Vagina (tissue), 2 donors: ENCODE measurements at regions not wholly inside any gene's neighbourhood (a gene's known extent, or its start where the extent isn't known, plus 50 kb on each side); places are given as distances from the start of the nearest gene placed in this dataset.
"Not testable (repeated sequence)": the region's sequence is repeated elsewhere in the genome, so short reads cannot be mapped to it uniquely, and the experiment has no call there.

ENCODE experiments used
- DNase-seq, 2 donors: peaks; one replicate each; pipeline ENCODE4 v3.0.0-alpha.2; 2017; ENCODE audit errors: extremely low spot score in 2 of 2
- H3K27ac ChIP-seq: fragments of 200-600 bp; sonication (generic); one replicate; pipeline ENCODE4 v1.5.1; 2019
- H3K27me3 ChIP-seq: fragments of 200-600 bp; sonication (generic); one replicate; pipeline ENCODE4 v1.5.1; 2019
- H3K36me3 ChIP-seq, 2 donors: fragments of 200-600 bp; sonication (generic); one replicate each; pipeline ENCODE4 v1.5.1; 2017 to 2019
- H3K4me1 ChIP-seq: fragments of 200-600 bp; sonication (generic); one replicate; pipeline ENCODE4 v1.5.1; 2019
- H3K4me3 ChIP-seq, 2 donors: fragments of 200-600 bp; sonication (generic); 1 replicate in 1 of 2; 2 replicates in 1 of 2; pipeline ENCODE4 v1.5.1; 2016 to 2019
- H3K9me3 ChIP-seq: fragments of 200-600 bp; sonication (generic); one replicate; pipeline ENCODE4 v1.5.1; 2019
- CTCF ChIP-seq, 3 experiments: fragments of 450-650 bp in 2 of 3; fragments of 200-600 bp in 1 of 3; sonication (generic) in 1 of 3; IDR thresholded peaks; one replicate each; pipeline ENCODE4 v1.5.1; 2017 to 2019; ENCODE audit warnings: antibody characterized with exemption in 3 of 3, mild to moderate bottlenecking in 2 of 3, moderate library complexity in 2 of 3
- POLR2A ChIP-seq, 2 donors: fragments of 450-650 bp; IDR thresholded peaks; one replicate each; pipeline ENCODE4 v1.6.1; 2017; ENCODE audit warnings: antibody characterized with exemption in 2 of 2, mild to moderate bottlenecking in 2 of 2, moderate library complexity in 2 of 2
- POLR2AphosphoS5 ChIP-seq, 2 donors: sonication (generic); formaldehyde crosslinking; IDR thresholded peaks; one replicate each; pipeline ENCODE4 v1.9.0; 2017; ENCODE audit warnings: antibody characterized with exemption in 2 of 2, mild to moderate bottlenecking in 2 of 2, low read depth in 1 of 2; ENCODE audit not compliant: insufficient read depth in 1 of 2
- intact Hi-C: fragments of 100-400 bp; cut with DNase I; formaldehyde crosslinking; loops from one replicate; pipeline ENCODE4 v1.15.1; 2023

GRCh38 chr12:84033162-84033561, 879.4 kb downstream of the SLC6A15 start:
- intact Hi-C loops = no loop called here

GRCh38 chr12:84018556-84019179, 893.9 kb downstream of the SLC6A15 start:
- H3K27me3 ChIP-seq, H3K36me3 ChIP-seq, intact Hi-C loops, H3K27ac ChIP-seq, H3K9me3 ChIP-seq, H3K4me1 ChIP-seq, H3K4me3 ChIP-seq, DNase-seq: not testable (repeated sequence)

More at GRCh38 chr12:84033162-84033561, 879.4 kb downstream of the SLC6A15 start:
- Histone ChIP-seq H3K27me3 (no peaks in the 10 kb centered on the region), H3K4me1 (no peaks in the 10 kb centered on the region), H3K4me3 (no peak overlapping the region), H3K27ac (no peak overlapping the region), H3K9me3 (no peaks in the 10 kb centered on the region), H3K36me3 (no peaks in the 10 kb centered on the region)
- no peak for DNase-seq
- TF ChIP-seq CTCF (IDR thresholded peaks at IDR 0.05) (no peak), POLR2AphosphoS5 (IDR thresholded peaks at IDR 0.05; ENCODE audit: insufficient read depth in 1 of 2, low read depth in 1 of 2) (no peak), POLR2A (IDR thresholded peaks at IDR 0.05) (no peak)

- Histone ChIP-seq H3K36me3 (no peaks in the 10 kb centered on the region), H3K27ac (no peak overlapping the region), H3K4me3 (no peak overlapping the region), H3K4me1 (no peaks in the 10 kb centered on the region), H3K9me3 (no peaks in the 10 kb centered on the region), H3K27me3 (no peaks in the 10 kb centered on the region)
- no peak for DNase-seq
- intact Hi-C loops = no loop called here
- TF ChIP-seq POLR2A (IDR thresholded peaks at IDR 0.05) (no peak), POLR2AphosphoS5 (IDR thresholded peaks at IDR 0.05; ENCODE audit: insufficient read depth in 1 of 2, low read depth in 1 of 2) (no peak), CTCF (IDR thresholded peaks at IDR 0.05) (no peak)
Observed at GRCh38 chr12:84016956-84017355, 895.6 kb downstream of the SLC6A15 start.

- DNase-seq = no peak
- H3K27me3 ChIP-seq = no peaks in the 10 kb centered on the region
- TF ChIP-seq POLR2A (IDR thresholded peaks at IDR 0.05) (no peak), POLR2AphosphoS5 (IDR thresholded peaks at IDR 0.05; ENCODE audit: insufficient read depth in 1 of 2, low read depth in 1 of 2) (no peak), CTCF (IDR thresholded peaks at IDR 0.05) (no peak)
- no peaks in the 10 kb centered on the region for H3K9me3 ChIP-seq
- H3K4me3 ChIP-seq = no peak overlapping the region
- H3K4me1 ChIP-seq = no peaks in the 10 kb centered on the region
- intact Hi-C loops = no loop called here
- no peaks in the 10 kb centered on the region for H3K36me3 ChIP-seq
- H3K27ac ChIP-seq = no peak overlapping the region
Observed at GRCh38 chr12:83997423-83997822, 915.2 kb downstream of the SLC6A15 start.

- Histone ChIP-seq H3K36me3 (no peaks in the 10 kb centered on the region), H3K9me3 (no peaks in the 10 kb centered on the region), H3K27ac (no peak overlapping the region), H3K4me1 (no peaks in the 10 kb centered on the region), H3K27me3 (no peaks in the 10 kb centered on the region), H3K4me3 (no peak overlapping the region)
- no peak for TF ChIP-seq POLR2A (IDR thresholded peaks at IDR 0.05)
- no peak for TF ChIP-seq POLR2AphosphoS5 (IDR thresholded peaks at IDR 0.05; ENCODE audit: insufficient read depth in 1 of 2, low read depth in 1 of 2)
- no peak for TF ChIP-seq CTCF (IDR thresholded peaks at IDR 0.05)
- intact Hi-C loops = no loop called here
- no peak for DNase-seq
Observed at GRCh38 chr12:83996671-83997070, 915.9 kb downstream of the SLC6A15 start.
